ENCODE measurements at regions not wholly inside any gene's neighbourhood (a gene's known extent, or its start where the extent isn't known, plus 50 kb on each side); places are given as distances from the start of the nearest gene placed in this dataset.

DNA sequence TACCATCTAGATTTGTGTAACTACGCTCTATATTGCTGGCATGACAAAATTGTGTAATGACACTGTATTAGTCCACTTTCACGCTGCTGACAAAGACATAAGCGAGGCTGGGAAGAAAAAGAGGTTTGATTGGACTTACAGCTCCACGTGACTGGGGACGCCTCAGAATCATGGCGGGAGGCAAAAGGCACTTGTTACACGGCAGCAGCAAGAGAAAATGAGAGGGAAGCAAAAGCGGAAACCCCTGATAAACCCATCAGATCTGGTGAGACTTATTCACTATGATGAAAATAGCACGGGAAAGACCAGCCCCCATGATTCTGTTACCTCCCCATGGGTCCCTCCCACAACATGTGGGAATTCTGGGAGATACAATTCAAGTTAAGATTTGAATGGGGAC is 905.7 kb downstream of the DIPK2A start:
- TF ChIP-seq, protein P1, sequence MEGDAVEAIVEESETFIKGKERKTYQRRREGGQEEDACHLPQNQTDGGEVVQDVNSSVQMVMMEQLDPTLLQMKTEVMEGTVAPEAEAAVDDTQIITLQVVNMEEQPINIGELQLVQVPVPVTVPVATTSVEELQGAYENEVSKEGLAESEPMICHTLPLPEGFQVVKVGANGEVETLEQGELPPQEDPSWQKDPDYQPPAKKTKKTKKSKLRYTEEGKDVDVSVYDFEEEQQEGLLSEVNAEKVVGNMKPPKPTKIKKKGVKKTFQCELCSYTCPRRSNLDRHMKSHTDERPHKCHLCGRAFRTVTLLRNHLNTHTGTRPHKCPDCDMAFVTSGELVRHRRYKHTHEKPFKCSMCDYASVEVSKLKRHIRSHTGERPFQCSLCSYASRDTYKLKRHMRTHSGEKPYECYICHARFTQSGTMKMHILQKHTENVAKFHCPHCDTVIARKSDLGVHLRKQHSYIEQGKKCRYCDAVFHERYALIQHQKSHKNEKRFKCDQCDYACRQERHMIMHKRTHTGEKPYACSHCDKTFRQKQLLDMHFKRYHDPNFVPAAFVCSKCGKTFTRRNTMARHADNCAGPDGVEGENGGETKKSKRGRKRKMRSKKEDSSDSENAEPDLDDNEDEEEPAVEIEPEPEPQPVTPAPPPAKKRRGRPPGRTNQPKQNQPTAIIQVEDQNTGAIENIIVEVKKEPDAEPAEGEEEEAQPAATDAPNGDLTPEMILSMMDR (IDR thresholded peaks at IDR 0.05; ENCODE audit: low read depth, low read length, poor library complexity, severe bottlenecking) = no peak
- TF ChIP-seq EZH2phosphoT487 (IDR thresholded peaks at IDR 0.05; ENCODE audit: borderline replicate concordance, low read length) = no peak

All from DOHH2 (cell line).